ENCODE measurements at regions not wholly inside any gene's neighbourhood (a gene's known extent, or its start where the extent isn't known, plus 50 kb on each side); places are given as distances from the start of the nearest gene placed in this dataset.
"Not testable (repeated sequence)": the region's sequence is repeated elsewhere in the genome, so short reads cannot be mapped to it uniquely, and the experiment has no call there.

DNA sequence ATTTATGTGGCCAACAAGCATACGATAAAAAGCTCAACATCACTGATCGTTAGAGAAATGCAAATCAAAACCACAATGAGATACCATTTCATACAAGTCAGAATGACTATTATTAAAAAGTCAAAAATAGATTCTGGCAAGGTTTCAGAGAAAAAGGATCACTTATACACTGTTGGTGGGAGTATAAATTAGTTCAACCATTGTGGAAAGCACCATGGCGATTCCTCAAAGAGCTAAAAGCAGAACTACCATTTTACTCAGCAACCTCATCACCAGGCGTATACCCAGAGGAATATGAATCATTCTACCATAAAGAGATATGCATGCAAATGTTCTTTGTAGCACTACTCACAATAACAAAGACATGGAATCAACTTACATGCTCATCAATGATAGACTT is 478.7 kb upstream of the GALNTL6 start:
- no peak for DNase-seq

DNA sequence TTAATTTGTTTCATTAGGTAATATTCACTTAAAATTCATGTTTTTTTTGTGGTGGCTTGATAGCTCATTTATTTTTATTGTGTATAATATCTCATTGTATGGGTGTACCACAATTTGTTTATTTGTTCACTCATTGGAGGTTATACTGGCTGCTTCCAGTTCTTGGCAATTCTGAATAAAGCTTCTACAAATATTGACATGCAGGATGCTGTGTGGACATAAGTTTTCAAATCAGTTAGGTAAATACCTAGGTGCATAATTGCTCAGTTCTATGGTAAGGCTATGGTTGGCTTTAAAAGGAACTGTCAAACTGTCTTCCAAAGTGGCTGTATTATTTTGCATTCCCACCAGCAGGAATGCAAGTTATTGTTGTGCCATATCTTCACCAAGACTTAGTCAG is 504.5 kb upstream of the GALNTL6 start:
- no peak for DNase-seq

- DNase-seq, result not testable (repeated sequence)
Measured at GRCh38 chr4:171298048-171298718, 515.0 kb upstream of the GALNTL6 start.

- DNase-seq, result no peak
Measured at GRCh38 chr4:171288816-171289432, 524.3 kb upstream of the GALNTL6 start.

DNA sequence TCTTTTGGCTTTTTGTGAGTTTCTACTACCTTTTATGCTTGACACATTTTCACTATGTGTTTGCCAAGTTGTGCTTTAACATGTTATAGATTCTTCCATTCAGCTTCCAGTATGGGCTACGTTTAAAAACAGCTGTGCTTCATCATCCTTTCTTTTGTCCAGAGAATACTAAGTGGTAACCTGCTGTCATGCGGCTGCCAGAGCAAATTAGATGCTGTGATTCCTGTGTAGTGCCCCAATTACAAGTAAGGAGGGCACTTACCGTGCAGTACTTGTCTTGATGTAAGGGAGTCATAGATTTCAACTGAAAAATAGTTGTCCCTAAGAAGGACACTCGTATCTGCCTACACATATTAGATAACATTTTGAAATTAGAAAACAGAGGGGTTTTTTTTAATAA is 531.8 kb upstream of the GALNTL6 start:
- DNase-seq, result peak; percentile 0

GRCh38 chr4:171279131-171279530 is 534.1 kb upstream of the GALNTL6 start:
- no peak for DNase-seq

GRCh38 chr4:171266671-171267070 is 546.5 kb upstream of the GALNTL6 start:
- no peak for DNase-seq

GRCh38 chr4:171265190-171265818 is 547.9 kb upstream of the GALNTL6 start:
- DNase-seq, result no peak

DNA sequence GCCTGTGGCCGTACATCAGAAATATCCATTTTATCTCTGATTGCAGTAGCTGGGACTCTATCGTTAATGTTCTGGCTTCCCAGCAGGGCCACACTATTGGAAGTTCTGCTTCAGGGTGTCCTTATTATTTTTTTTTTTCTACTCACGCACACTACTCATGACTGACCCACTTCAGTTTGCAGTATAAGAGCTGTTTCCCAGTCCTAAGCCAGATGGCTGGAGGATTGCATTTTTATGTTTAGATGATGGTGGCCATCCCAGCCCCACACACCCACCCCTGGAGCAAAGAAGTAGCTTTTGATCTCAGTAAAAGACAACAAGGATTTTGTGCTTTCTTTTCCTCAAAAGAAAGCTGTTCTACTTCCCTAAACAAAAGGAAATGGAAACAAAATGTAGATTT is 557.0 kb upstream of the GALNTL6 start:
- DNase-seq, result no peak

GRCh38 chr4:171246948-171247347 is 566.3 kb upstream of the GALNTL6 start:
- DNase-seq, result no peak

- DNase-seq, result no peak
Measured at GRCh38 chr4:171242831-171243230, 570.4 kb upstream of the GALNTL6 start.

DNA sequence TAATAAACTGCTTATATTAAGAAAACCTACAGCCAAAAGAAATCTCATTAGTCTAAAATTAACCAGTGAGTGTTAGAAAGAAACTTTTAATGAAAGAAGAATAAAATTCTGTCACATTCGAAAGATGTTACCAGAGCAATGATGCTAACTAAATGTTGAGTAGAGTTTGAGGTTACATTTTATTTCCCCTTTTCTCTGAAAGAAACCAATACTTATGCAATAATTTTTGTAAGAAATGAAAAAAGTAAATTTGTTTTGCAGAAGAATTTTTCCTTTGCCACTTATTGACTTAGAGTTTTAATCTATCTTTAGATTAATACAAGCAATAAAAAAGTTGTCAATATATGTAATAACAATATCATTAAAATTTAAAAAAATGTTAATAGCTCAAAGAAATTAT is 574.0 kb upstream of the GALNTL6 start:
- DNase-seq, result no peak

GRCh38 chr4:171235521-171235920 is 577.7 kb upstream of the GALNTL6 start:
- no peak for DNase-seq

- not testable (repeated sequence) for DNase-seq
Measured at GRCh38 chr4:171229354-171229753, 583.9 kb upstream of the GALNTL6 start.

- DNase-seq, result no peak
Measured at GRCh38 chr4:171221181-171221580, 592.0 kb upstream of the GALNTL6 start.

- DNase-seq, result no peak
Measured at GRCh38 chr4:171203425-171203824, 609.8 kb upstream of the GALNTL6 start.

DNA sequence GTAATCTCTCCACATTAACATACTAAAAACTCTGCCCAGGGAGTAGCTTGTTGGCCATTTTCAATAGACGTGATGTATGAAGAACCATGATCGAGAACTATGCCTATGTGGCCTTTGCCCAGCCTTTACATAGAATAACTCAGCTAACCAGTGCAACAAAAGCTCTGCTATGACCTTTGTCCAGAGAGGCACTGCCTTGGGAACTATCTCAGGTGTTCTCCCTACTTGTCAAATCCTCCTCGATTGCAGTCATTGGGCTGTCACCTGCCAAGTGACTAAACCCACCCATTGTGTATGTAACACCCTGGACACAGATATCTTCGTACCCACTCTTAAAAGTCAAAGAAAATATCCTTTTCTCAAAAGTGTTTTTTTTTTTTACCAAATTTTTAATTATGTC is 610.3 kb upstream of the GALNTL6 start:
- no peak for DNase-seq

GRCh38 chr4:171186700-171187099 is 626.5 kb upstream of the GALNTL6 start:
- DNase-seq, result no peak

DNA sequence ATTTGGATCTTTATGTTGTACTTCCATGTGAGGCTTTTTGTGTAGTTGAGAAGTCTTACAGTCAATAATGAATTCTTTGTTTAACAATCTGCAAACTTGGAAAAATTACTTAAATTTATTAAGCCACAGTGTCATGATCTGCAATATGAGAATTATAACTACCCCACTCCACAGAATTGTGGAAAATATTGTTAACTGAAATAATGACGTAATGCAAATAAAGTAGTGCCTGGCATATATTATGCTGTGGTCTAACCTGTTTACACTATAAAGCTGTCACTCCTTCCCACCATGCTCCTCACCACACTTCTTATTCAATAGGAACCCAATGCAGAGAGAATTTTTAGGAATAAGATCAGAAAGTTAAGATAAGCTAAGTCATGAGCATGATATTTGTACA is 632.1 kb upstream of the GALNTL6 start:
- no peak for DNase-seq

- DNase-seq, result no peak
Measured at GRCh38 chr4:171170671-171171070, 642.5 kb upstream of the GALNTL6 start.

GRCh38 chr4:171169396-171169795 is 643.8 kb upstream of the GALNTL6 start:
- no peak for DNase-seq

- no peak for DNase-seq
Measured at GRCh38 chr4:171162478-171162877, 650.7 kb upstream of the GALNTL6 start.

GRCh38 chr4:171157462-171158082 is 655.6 kb upstream of the GALNTL6 start:
- DNase-seq, result no peak

DNA sequence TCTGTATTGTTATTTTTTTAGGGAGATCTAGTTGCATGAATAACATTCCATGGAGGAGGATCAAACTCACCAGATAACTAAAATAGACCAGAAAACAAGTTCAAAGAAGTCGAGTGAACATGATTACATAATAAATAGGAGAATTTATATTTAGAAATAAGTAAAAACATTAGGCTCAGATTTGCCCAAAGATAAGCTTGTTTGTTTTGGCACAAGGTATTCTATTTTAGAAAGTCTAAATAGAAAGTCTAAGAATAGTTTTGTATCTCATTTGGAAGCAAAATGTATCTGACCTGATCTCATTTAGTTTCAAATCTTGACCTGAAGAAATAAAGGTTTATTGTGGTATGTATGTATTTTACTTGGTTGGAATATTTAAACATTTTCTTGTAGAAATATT is 670.6 kb upstream of the GALNTL6 start:
- DNase-seq, result no peak
